Adrenal gland (tissue), 9 donors: ENCODE measurements at regions not wholly inside any gene's neighbourhood (a gene's known extent, or its start where the extent isn't known, plus 50 kb on each side); places are given as distances from the start of the nearest gene placed in this dataset.

Experiments used
- DNase-seq, 7 donors: peaks; one replicate each; pipeline ENCODE4 v3.0.0-alpha.2; 2019 to 2020
- H3K27ac ChIP-seq, 5 donors: fragments of 200-600 bp; sonication (generic) in 4 of 5; 1 replicate in 3 of 5; 2 replicates in 2 of 5; pipeline versions ENCODE4 v1.5.1 to v1.8.0; 2016 to 2020; ENCODE audit warnings: mild to moderate bottlenecking in 1 of 5
- H3K27me3 ChIP-seq: fragments of 200-600 bp; 2 replicates; pipeline ENCODE4 v1.8.0; 2021
- H3K36me3 ChIP-seq, 2 donors: fragments of 200-600 bp; replicated peaks in 1 of 2; 1 replicate in 1 of 2; 2 replicates in 1 of 2; pipeline versions ENCODE4 v1.5.1 to v1.8.0; 2018 to 2022
- H3K4me1 ChIP-seq, 2 donors: fragments of 200-600 bp; replicated peaks in 1 of 2; 1 replicate in 1 of 2; 2 replicates in 1 of 2; pipeline versions ENCODE4 v1.5.1 to v1.8.0; 2018 to 2021
- H3K4me3 ChIP-seq, 4 donors: fragments of 200-600 bp; sonication (generic) in 3 of 4; one replicate each; pipeline ENCODE4 v1.5.1; 2016 to 2018
- H3K9me3 ChIP-seq, 3 donors: fragments of 200-600 bp; sonication (generic) in 1 of 3; replicated peaks in 1 of 3; 1 replicate in 2 of 3; 2 replicates in 1 of 3; pipeline versions ENCODE4 v1.5.1 to v1.8.0; 2016 to 2021
- CTCF ChIP-seq, 6 experiments: fragments of 450-650 bp in 4 of 6; fragments of 200-600 bp in 2 of 6; sonication (generic) in 1 of 6; IDR thresholded peaks; 1 replicate in 5 of 6; 2 replicates in 1 of 6; pipeline versions ENCODE4 v1.5.1 to v1.8.0; 2016 to 2021; ENCODE audit warnings: antibody characterized with exemption in 6 of 6, mild to moderate bottlenecking in 2 of 6, moderate library complexity in 1 of 6
- POLR2A ChIP-seq, 2 donors: fragments of 450-650 bp; IDR thresholded peaks; one replicate each; pipeline ENCODE4 v1.6.1; 2017; ENCODE audit warnings: antibody characterized with exemption in 2 of 2, mild to moderate bottlenecking in 2 of 2, moderate library complexity in 1 of 2
- WGBS, 4 donors: extraction: QIAGEN DNeasy Blood & Tissue Kit in 2 of 4; methylation state at CpG; one replicate each; pipeline versions ENCODE4 v1.1.5 to v1.1.7; 2013 to 2017; 5-methylcytosine and 5-hydroxymethylcytosine counted together
- intact Hi-C, 2 donors: fragments of 100-400 bp; cut with DNase I; formaldehyde crosslinking; loops; one replicate each; pipeline versions ENCODE4 v1.14.1 to v1.15.0; 2022 to 2023
- donor health status: healthy with polysubstance abuse.
- donor health status: Bipolar disorder and iron deficiency.
- donor health status: DM: yes; HTN: yes; CAD: no.
- donor health status: DM: no; HTN: no; CAD: no.
- donor health status: DM: no; HTN: no; CAD: no.

GRCh38 chr3:96510334-96510733 is 304.1 kb upstream of the EPHA6 start:
- intact Hi-C loops: no loop called here

DNA sequence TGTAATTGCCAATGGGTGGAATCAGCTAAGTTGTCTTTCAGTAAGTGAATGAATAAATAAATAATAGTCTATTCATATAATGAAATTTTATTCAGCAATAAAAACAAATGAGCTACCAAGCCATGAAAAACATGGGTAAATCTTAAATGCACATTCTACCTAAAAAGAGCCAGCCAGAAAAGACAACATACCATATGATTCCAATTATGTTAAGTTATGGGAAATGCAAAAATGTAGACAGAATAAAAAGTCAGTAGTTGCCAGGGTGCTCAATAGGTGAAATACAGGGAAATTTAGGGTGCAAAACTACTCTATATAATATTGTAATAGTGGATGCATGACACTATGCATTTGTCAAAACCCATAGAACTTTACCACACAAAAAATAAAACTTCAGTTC is 277.2 kb upstream of the EPHA6 start:
- Histone ChIP-seq H3K4me1 (no peaks in the 10 kb centered on the region), H3K27me3 (no peaks in the 10 kb centered on the region), H3K36me3 (no peaks in the 10 kb centered on the region), H3K27ac (no peak overlapping the region), H3K9me3 (no peaks in the 10 kb centered on the region), H3K4me3 (no peak overlapping the region)
- no peak for DNase-seq
- TF ChIP-seq POLR2A (IDR thresholded peaks at IDR 0.05) (no peak), CTCF (IDR thresholded peaks at IDR 0.05) (no peak)
- intact Hi-C loops: no loop called here

More at GRCh38 chr3:96510334-96510733, 304.1 kb upstream of the EPHA6 start:
- 76 to 85% (median 78%) methylated on average over 7 of the region's 7 CpGs for WGBS, 4 donors
- no peaks in the 10 kb centered on the region for H3K27me3 ChIP-seq
- H3K4me1 ChIP-seq: no peaks in the 10 kb centered on the region
- no peaks in the 10 kb centered on the region for H3K9me3 ChIP-seq
- TF ChIP-seq POLR2A (IDR thresholded peaks at IDR 0.05) (no peak), CTCF (IDR thresholded peaks at IDR 0.05) (no peak)
- H3K27ac ChIP-seq: no peak overlapping the region
- no peak overlapping the region for H3K4me3 ChIP-seq
- H3K36me3 ChIP-seq: no peaks in the 10 kb centered on the region
- no peak for DNase-seq

- Histone ChIP-seq H3K4me3 (no peak overlapping the region), H3K9me3 (no peaks in the 10 kb centered on the region), H3K4me1 (no peaks in the 10 kb centered on the region), H3K27me3 (no peaks in the 10 kb centered on the region), H3K27ac (no peak overlapping the region), H3K36me3 (no peaks in the 10 kb centered on the region)
- WGBS, 4 donors: 56 to 75% (median 58%) methylated on average over 1 of the region's 1 CpG
- DNase-seq: no peak
- TF ChIP-seq POLR2A (IDR thresholded peaks at IDR 0.05) (no peak), CTCF (IDR thresholded peaks at IDR 0.05) (no peak)
- intact Hi-C loops: no loop called here
Observed at GRCh38 chr3:96538186-96538585, 276.2 kb upstream of the EPHA6 start.

DNA sequence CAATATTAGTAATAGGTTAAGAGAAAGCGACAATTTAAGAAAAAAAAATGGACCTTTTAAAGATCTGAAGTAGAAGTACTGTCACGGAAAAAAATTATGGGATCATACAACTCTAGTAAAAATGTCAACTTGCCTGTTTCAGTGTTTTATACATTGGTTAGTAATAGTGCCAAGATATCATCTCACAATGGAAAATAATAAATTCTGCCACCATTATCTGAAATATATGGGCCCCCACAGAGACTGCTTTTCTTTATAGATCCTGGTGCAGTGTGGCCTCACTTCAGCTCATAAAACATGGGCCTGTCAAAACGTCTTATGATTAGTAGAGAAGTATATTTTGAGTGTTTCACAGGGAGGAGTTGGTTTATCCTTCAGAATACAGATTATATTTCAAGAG is 266.3 kb upstream of the EPHA6 start:
- Histone ChIP-seq H3K4me3 (no peak overlapping the region), H3K4me1 (no peaks in the 10 kb centered on the region), H3K27me3 (no peaks in the 10 kb centered on the region), H3K9me3 (no peaks in the 10 kb centered on the region), H3K27ac (no peak overlapping the region), H3K36me3 (no peaks in the 10 kb centered on the region)
- intact Hi-C loops: no loop called here
- 37 to 48% (median 45%) methylated on average over 3 of the region's 3 CpGs for WGBS, 4 donors
- DNase-seq: no peak
- TF ChIP-seq POLR2A (IDR thresholded peaks at IDR 0.05): no peak
- TF ChIP-seq CTCF (IDR thresholded peaks at IDR 0.05): no peak
